HG03442 (cell line): ENCODE measurements at regions not wholly inside any gene's neighbourhood (a gene's known extent, or its start where the extent isn't known, plus 50 kb on each side); places are given as distances from the start of the nearest gene placed in this dataset.
A peak's percentile ranks its signal among the peaks of the same experiment; 100 is the strongest.
"Not testable (repeated sequence)": the region's sequence is repeated elsewhere in the genome, so short reads cannot be mapped to it uniquely, and the experiment has no call there.

Experiments used
- ATAC-seq: cut with Tn5 transposase; IDR thresholded peaks from one replicate; pipeline ENCODE4 v1.9.1; 2021; ENCODE audit warnings: mild to moderate bottlenecking, moderate library complexity; ENCODE audit not compliant: unreplicated experiment

GRCh38 chr7:20519645-20520044 is 95.8 kb upstream of the ABCB5 start:
- no peak for ATAC-seq

GRCh38 chr7:20520530-20520929 is 94.9 kb upstream of the ABCB5 start:
- no peak for ATAC-seq

- no peak for ATAC-seq
These were observed 94.2 kb upstream of the ABCB5 start for GRCh38 chr7:20521243-20521642.

- ATAC-seq: no peak
These were observed 86.2 kb upstream of the ABCB5 start for GRCh38 chr7:20529260-20529659.

- no peak for ATAC-seq
These were observed 82.6 kb upstream of the ABCB5 start for GRCh38 chr7:20532890-20533289.

GRCh38 chr7:20534543-20534942 is 80.9 kb upstream of the ABCB5 start:
- no peak for ATAC-seq

- no peak for ATAC-seq
These were observed 79.9 kb upstream of the ABCB5 start for GRCh38 chr7:20535541-20535940.

GRCh38 chr7:20539201-20539600 is 76.3 kb upstream of the ABCB5 start:
- no peak for ATAC-seq

- peak; percentile 92 for ATAC-seq
These were observed 73.7 kb upstream of the ABCB5 start for GRCh38 chr7:20541608-20542349.

GRCh38 chr7:20542594-20542993 is 72.9 kb upstream of the ABCB5 start:
- no peak for ATAC-seq

- ATAC-seq: no peak
These were observed 72.0 kb upstream of the ABCB5 start for GRCh38 chr7:20543500-20543899.

GRCh38 chr7:20545016-20545415 is 70.5 kb upstream of the ABCB5 start:
- ATAC-seq: no peak

- ATAC-seq: not testable (repeated sequence)
These were observed 68.5 kb upstream of the ABCB5 start for GRCh38 chr7:20546958-20547357.

- no peak for ATAC-seq
These were observed 61.4 kb upstream of the ABCB5 start for GRCh38 chr7:20554072-20554471.

GRCh38 chr7:20556091-20556490 is 59.4 kb upstream of the ABCB5 start:
- no peak for ATAC-seq

- ATAC-seq: no peak
These were observed 58.4 kb upstream of the ABCB5 start for GRCh38 chr7:20557116-20557515.

- no peak for ATAC-seq
These were observed 56.3 kb upstream of the ABCB5 start for GRCh38 chr7:20558963-20559716.

GRCh38 chr7:20559883-20560282 is 55.6 kb upstream of the ABCB5 start:
- ATAC-seq: no peak

GRCh38 chr7:20560325-20561180 is 54.9 kb upstream of the ABCB5 start:
- no peak for ATAC-seq

- no peak for ATAC-seq
These were observed 54.0 kb upstream of the ABCB5 start for GRCh38 chr7:20561466-20561865.

GRCh38 chr7:20561908-20562307 is 53.6 kb upstream of the ABCB5 start:
- ATAC-seq: no peak
